ENCODE measurements at regions not wholly inside any gene's neighbourhood (a gene's known extent, or its start where the extent isn't known, plus 50 kb on each side); places are given as distances from the start of the nearest gene placed in this dataset.

DNA sequence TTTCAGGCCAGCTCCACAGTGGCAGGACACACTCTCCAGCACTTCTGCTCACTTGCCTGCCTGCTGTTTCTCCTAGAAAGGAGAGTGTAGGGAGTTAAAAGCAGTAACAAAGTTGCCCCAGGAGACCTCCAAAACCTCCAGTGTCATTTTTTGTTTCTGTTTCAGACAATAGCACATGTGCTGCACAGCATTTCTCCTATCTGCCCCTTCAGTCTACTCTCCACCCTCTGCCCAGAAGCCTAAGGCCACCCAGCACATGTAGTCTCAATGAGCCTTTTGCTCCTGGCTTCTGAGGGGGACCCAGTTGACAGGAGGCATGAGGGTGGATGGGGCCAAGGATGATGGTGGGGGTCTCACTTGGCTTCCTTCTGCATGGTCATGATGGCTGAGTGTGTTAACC, 329.6 kb upstream of the CLNK start:
- Histone ChIP-seq H3K4me1 (ENCODE audit: control insufficient read depth in 1 of 2, insufficient read depth in 2 of 2, low read length in 2 of 2) (no peaks in the 10 kb centered on the region), H3K9ac (ENCODE audit: low read length) (no peak overlapping the region), H3K27me3 (ENCODE audit: insufficient read depth, low read length) (no peaks in the 10 kb centered on the region), H3K4me2 (ENCODE audit: low read length) (no peak overlapping the region), H3K27ac (ENCODE audit: low read depth, low read length) (no peak overlapping the region), H3K79me2 (ENCODE audit: insufficient read depth, low read length) (no peaks in the 10 kb centered on the region), H3K9me3 (ENCODE audit: control insufficient read depth in 1 of 2, insufficient read depth in 1 of 2, low read depth in 1 of 2, low read length in 2 of 2) (no peaks in the 10 kb centered on the region), H4K20me1 (ENCODE audit: insufficient read depth) (no peaks in the 10 kb centered on the region), H3K9me2 (ENCODE audit: insufficient read depth) (no peaks in the 10 kb centered on the region), H3K36me3 (ENCODE audit: control insufficient read depth in 1 of 2, insufficient read depth in 2 of 2, low read length in 2 of 2) (no peaks in the 10 kb centered on the region), H3K4me3 (replicated peaks in 1 of 2; ENCODE audit: low read depth in 1 of 2, low read length in 2 of 2) (no peak overlapping the region), H2AFZ (ENCODE audit: low read depth, low read length, poor library complexity, severe bottlenecking) (no peak overlapping the region)
- RAD21 ChIA-PET (ENCODE audit: low non-redundant PET in 1 of 2, low total read pairs in 2 of 2, uncharacterized antibody in 2 of 2, unreplicated experiment in 2 of 2) = no interaction called here
- CTCF ChIA-PET = no interaction called here
- POLR2A ChIA-PET = no interaction called here
- no TSS peak for BruUV-seq (replicated peaks)
- intact Hi-C loops (cut with micrococcal nuclease) = no loop called here
- ATAC-seq = no peak
- no peak for DNase-seq (ENCODE audit: low read depth, low spot score)
- TF ChIP-seq CBX3 (IDR thresholded peaks at IDR 0.05; ENCODE audit: low read depth) (no peak), SIN3A (IDR thresholded peaks at IDR 0.05; ENCODE audit: low read depth) (no peak), ZNF274 (IDR thresholded peaks at IDR 0.05; ENCODE audit: low read depth, low read length) (no peak), CEBPB (IDR thresholded peaks at IDR 0.05; ENCODE audit: low read depth) (no peak), RAD21 (IDR thresholded peaks at IDR 0.05; ENCODE audit: low read depth) (no peak), SP1 (IDR thresholded peaks at IDR 0.05; ENCODE audit: low read depth) (no peak), EZH2phosphoT487 (IDR thresholded peaks at IDR 0.05; ENCODE audit: borderline replicate concordance) (no peak), YY1 (IDR thresholded peaks at IDR 0.05; ENCODE audit: extremely low read depth, insufficient replicate concordance, low read depth, low read length) (no peak), POLR2AphosphoS5 (IDR thresholded peaks at IDR 0.05; ENCODE audit: low read depth, low read length) (no peak)
- TF ChIP-seq, protein P1, sequence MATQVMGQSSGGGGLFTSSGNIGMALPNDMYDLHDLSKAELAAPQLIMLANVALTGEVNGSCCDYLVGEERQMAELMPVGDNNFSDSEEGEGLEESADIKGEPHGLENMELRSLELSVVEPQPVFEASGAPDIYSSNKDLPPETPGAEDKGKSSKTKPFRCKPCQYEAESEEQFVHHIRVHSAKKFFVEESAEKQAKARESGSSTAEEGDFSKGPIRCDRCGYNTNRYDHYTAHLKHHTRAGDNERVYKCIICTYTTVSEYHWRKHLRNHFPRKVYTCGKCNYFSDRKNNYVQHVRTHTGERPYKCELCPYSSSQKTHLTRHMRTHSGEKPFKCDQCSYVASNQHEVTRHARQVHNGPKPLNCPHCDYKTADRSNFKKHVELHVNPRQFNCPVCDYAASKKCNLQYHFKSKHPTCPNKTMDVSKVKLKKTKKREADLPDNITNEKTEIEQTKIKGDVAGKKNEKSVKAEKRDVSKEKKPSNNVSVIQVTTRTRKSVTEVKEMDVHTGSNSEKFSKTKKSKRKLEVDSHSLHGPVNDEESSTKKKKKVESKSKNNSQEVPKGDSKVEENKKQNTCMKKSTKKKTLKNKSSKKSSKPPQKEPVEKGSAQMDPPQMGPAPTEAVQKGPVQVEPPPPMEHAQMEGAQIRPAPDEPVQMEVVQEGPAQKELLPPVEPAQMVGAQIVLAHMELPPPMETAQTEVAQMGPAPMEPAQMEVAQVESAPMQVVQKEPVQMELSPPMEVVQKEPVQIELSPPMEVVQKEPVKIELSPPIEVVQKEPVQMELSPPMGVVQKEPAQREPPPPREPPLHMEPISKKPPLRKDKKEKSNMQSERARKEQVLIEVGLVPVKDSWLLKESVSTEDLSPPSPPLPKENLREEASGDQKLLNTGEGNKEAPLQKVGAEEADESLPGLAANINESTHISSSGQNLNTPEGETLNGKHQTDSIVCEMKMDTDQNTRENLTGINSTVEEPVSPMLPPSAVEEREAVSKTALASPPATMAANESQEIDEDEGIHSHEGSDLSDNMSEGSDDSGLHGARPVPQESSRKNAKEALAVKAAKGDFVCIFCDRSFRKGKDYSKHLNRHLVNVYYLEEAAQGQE (IDR thresholded peaks at IDR 0.05; ENCODE audit: low read depth) = no peak
